ENCODE measurements at regions not wholly inside any gene's neighbourhood (a gene's known extent, or its start where the extent isn't known, plus 50 kb on each side); places are given as distances from the start of the nearest gene placed in this dataset.

DNA sequence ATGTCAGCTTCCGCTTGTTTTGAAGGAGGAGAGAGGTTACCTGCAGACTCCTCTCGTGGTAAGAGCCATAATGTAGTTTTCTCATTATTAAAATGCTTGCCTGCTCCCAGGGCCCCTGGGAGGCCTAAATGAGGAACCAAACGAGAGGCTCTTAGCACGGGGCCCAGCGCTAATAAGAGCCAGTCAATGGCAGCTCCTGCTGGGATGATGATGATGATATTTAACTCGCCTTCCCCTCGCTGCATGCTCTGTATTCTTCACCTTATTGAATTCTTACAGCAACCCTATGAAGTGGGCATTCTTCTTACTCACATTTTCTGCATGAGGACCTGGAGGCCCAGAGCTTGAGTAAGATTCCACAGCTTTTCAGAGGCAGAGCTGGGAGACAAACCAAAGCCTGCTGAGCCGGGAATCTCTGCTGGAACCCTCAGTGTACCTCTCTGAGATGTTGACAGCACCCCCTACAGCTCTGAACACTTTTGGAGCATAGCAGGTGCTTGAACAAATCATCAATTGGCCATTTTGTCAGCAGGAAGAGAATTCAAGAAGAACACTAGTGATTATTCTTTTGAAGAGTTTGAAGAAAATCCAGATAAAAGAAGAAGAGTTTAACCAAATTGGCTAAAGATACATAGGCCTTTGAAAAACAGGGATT lies 93.1 kb upstream of the HABP2 start:
- DNase-seq (ENCODE audit: low read depth): no peak
- no peak overlapping the region for H3K4me3 ChIP-seq (ENCODE audit: low read depth, low read length)
- in situ Hi-C loops (cut with HindIII; ENCODE audit: low sequenced_read_pairs): no loop called here
- TF ChIP-seq, protein P1, sequence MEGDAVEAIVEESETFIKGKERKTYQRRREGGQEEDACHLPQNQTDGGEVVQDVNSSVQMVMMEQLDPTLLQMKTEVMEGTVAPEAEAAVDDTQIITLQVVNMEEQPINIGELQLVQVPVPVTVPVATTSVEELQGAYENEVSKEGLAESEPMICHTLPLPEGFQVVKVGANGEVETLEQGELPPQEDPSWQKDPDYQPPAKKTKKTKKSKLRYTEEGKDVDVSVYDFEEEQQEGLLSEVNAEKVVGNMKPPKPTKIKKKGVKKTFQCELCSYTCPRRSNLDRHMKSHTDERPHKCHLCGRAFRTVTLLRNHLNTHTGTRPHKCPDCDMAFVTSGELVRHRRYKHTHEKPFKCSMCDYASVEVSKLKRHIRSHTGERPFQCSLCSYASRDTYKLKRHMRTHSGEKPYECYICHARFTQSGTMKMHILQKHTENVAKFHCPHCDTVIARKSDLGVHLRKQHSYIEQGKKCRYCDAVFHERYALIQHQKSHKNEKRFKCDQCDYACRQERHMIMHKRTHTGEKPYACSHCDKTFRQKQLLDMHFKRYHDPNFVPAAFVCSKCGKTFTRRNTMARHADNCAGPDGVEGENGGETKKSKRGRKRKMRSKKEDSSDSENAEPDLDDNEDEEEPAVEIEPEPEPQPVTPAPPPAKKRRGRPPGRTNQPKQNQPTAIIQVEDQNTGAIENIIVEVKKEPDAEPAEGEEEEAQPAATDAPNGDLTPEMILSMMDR (IDR thresholded peaks at IDR 0.05; ENCODE audit: low read depth, low read length, missing control alignments): no peak

DNA sequence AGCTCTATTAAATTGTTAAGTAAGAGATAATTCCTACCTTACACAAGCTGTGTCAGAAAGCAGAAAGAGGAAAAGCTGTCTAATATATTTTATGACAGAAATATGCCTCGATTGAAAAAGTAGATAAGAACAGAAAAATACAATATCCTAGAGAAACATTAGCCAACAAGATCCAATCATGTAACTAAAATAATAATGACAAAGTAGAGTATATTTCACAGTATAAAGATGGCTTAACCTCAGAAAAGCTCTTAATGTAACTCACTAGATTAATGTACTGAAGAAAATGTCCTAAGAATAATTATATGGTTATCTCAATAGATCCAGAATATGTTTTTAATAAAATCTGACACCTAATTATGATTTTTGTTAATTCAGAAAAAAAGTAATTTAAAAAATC lies 89.8 kb upstream of the HABP2 start:
- H3K4me3 ChIP-seq (ENCODE audit: low read depth, low read length): no peak overlapping the region
- TF ChIP-seq, protein P1 (IDR thresholded peaks at IDR 0.05; ENCODE audit: low read depth, low read length, missing control alignments): no peak
- DNase-seq (ENCODE audit: low read depth): no peak
- in situ Hi-C loops (cut with HindIII; ENCODE audit: low sequenced_read_pairs): no loop called here

DNA sequence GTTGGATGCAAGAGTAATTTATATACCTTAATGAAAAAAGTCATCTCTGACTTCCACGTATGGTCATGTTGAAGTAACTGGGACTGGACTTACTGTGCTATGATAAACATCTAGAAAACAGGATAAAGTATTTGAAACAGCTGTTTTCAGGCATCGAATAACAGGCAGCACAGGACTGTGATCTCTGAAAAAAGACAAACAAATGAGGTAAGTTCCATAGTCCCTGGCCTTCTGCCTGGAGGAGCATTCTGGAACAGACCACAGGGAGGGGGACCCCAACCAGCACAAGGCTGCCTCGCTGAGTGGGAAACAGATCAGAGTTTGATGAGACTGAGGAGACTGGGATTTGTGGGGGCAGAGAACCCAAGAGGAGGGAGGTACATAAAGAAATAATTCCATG lies 89.1 kb upstream of the HABP2 start:
- H3K4me3 ChIP-seq (ENCODE audit: low read depth, low read length): no peak overlapping the region
- in situ Hi-C loops (cut with HindIII; ENCODE audit: low sequenced_read_pairs): no loop called here
- DNase-seq (ENCODE audit: low read depth): no peak
- TF ChIP-seq, protein P1 (IDR thresholded peaks at IDR 0.05; ENCODE audit: low read depth, low read length, missing control alignments): no peak

DNA sequence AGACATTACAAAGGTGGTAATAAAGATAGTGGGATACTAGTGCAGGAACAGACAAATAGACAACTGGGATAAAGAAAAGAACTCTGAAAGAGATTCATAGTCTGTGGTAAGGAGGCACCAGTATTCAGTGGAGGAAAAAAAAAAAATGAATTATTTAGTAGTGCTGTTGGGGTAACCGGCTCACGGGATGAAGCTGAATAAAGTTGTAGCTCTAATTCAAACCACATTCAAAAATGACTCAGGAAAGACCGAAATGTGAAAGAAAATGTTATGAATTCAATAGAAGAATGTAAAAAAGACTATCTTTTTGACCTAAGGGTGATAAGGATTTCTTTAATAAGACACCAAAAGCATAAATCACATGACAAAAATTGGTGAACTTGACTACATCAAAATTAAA lies 83.1 kb upstream of the HABP2 start:
- TF ChIP-seq, protein P1 (IDR thresholded peaks at IDR 0.05; ENCODE audit: low read depth, low read length, missing control alignments): no peak
- no peak for DNase-seq (ENCODE audit: low read depth)
- in situ Hi-C loops (cut with HindIII; ENCODE audit: low sequenced_read_pairs): no loop called here
- no peak overlapping the region for H3K4me3 ChIP-seq (ENCODE audit: low read depth, low read length)

DNA sequence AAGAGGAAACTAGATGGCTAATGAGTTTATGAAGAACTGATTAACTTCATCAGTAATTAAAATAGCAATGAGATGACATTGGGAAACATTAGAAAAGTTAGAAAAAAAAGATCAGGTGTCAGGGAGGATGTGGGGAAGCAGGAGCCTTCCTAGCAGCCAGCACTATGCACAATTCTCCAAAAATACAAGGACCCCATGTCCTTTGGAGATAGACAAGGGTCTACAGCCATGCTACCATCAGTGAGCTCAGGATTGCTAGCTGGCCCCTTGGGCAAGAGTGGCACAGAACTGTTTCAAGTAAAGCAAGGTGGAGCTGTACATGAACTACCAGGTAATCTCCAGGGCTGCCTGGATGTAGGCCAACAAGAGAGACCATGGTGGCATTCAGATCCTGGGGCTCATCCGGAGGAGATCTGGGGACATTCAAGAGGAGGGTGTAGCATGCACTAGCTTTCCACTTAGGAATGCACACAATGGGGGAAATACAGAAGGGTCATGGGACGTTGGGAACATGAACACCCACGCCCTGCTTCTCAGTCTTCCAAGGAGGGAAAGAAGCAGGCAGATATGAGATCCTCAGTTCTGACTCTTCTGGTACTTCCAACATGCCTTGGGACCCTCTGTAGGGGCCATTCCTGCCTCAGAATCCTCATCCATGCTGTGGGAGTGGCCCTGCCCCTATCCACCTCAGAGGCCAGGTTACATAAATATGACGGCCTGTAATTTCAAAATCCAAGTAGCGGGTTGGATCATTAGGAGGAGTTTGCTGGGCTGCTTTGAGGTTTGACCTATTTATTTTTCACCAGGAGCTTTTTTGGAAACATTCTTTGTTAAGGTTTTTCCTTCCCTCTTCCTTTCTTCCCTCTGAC lies 82.2 kb upstream of the HABP2 start:
- in situ Hi-C loops (cut with HindIII; ENCODE audit: low sequenced_read_pairs): no loop called here
- TF ChIP-seq, protein P1 (IDR thresholded peaks at IDR 0.05; ENCODE audit: low read depth, low read length, missing control alignments): no peak
- no peak overlapping the region for H3K4me3 ChIP-seq (ENCODE audit: low read depth, low read length)
- no peak for DNase-seq (ENCODE audit: low read depth)

DNA sequence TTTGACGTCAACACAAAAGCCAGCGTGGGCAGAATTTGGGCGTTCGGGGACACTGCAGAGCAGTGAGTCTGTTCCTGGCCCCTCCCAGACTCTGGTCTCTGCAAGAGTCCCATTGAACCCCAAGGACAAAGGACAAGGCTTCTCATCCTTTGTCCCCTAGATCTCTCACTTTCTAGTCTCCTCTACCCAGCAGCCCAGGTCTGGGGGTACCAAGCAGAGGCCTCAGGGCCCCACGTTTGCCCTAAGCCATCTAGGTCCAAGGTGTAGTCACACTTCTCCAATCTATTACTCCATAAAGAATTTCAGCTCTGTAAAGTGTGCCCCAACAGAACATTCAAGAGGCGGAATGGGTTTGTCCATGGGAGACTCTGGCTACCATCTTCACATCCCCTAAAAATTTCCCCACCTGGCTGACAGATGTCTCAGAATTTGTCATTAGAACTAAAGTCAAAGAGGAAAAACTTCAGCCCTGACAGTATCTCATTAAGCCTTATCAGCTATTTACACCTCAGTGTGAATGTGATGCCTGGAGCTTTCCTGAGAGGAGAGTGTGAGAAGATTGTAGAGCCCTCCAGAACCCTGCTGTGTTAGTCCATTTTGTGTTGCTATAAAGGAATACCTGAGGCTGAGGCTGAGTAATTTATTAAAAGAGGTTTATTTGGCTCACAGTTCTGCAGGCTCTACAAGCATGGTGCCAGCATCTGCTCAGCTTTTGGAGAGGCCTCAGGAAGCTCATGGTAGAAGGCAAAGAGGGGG lies 81.4 kb upstream of the HABP2 start:
- no peak for DNase-seq (ENCODE audit: low read depth)
- in situ Hi-C loops (cut with HindIII; ENCODE audit: low sequenced_read_pairs): no loop called here
- H3K4me3 ChIP-seq (ENCODE audit: low read depth, low read length): no peak overlapping the region
- TF ChIP-seq, protein P1 (IDR thresholded peaks at IDR 0.05; ENCODE audit: low read depth, low read length, missing control alignments): no peak

Data from astrocyte of the cerebellum (primary cell).